ENCODE measurements at regions not wholly inside any gene's neighbourhood (a gene's known extent, or its start where the extent isn't known, plus 50 kb on each side); places are given as distances from the start of the nearest gene placed in this dataset.

- DNase-seq (no peak), ATAC-seq (ENCODE audit: low read depth) (no peak)
- Histone ChIP-seq H4K5ac (ENCODE audit: low read depth, low read length) (no peak overlapping the region), H3K4me3 (ENCODE audit: insufficient read depth, low read depth, low read length) (no peak overlapping the region), H3K36me3 (ENCODE audit: control insufficient read depth, insufficient read depth, low read length) (no peaks in the 10 kb centered on the region), H4K20me1 (ENCODE audit: insufficient read depth, low read length) (no peaks in the 10 kb centered on the region), H3K27me3 (ENCODE audit: control insufficient read depth, insufficient read depth, low read length) (no peaks in the 10 kb centered on the region), H3K79me1 (ENCODE audit: low read depth in 1 of 2, low read length in 2 of 2) (no peaks in the 10 kb centered on the region), H3K4me2 (ENCODE audit: low read depth, low read length) (no peak overlapping the region), H2AK5ac (ENCODE audit: low read depth, low read length) (no peak overlapping the region), H3K4ac (ENCODE audit: low read depth, low read length) (no peak overlapping the region), H4K8ac (ENCODE audit: low read depth in 2 of 2, low read length in 2 of 2) (no peak overlapping the region), H3K9ac (ENCODE audit: low read depth, low read length) (no peak overlapping the region), H3K9me3 (ENCODE audit: control insufficient read depth, insufficient read depth, low read length) (peaks cover 21% of the 10 kb centered on the region), H2BK20ac (ENCODE audit: low read depth, low read length) (no peak overlapping the region), H2BK15ac (ENCODE audit: low read depth, low read length) (no peak overlapping the region), H3K27ac (ENCODE audit: insufficient read depth, low read length) (no peak overlapping the region), H2BK5ac (ENCODE audit: low read depth, low read length, poor library complexity, severe bottlenecking) (no peak overlapping the region), H3K14ac (replicated peaks; ENCODE audit: low read depth, low read length) (no peak overlapping the region), H3K4me1 (ENCODE audit: control insufficient read depth, insufficient read depth, low read length) (no peaks in the 10 kb centered on the region), H3K56ac (ENCODE audit: extremely low read depth, insufficient read depth, low read length) (no peak overlapping the region), H3K23ac (ENCODE audit: low read depth, low read length) (no peak overlapping the region), H2BK120ac (ENCODE audit: low read depth, low read length) (no peak overlapping the region), H2AFZ (replicated peaks; ENCODE audit: low read length, poor library complexity) (no peak overlapping the region), H4K91ac (ENCODE audit: insufficient read depth, low read depth, low read length) (no peak overlapping the region), H2AK9ac (replicated peaks; ENCODE audit: low read depth, low read length, poor library complexity) (no peak overlapping the region), H3K18ac (ENCODE audit: low read depth, low read length) (no peak overlapping the region), H3K9me1 (ENCODE audit: insufficient read depth, low read length) (no peaks in the 10 kb centered on the region)
- BruUV-seq (replicated peaks): no TSS peak
- CTCF ChIA-PET: no interaction called here
- dilution Hi-C loops (cut with HindIII; ENCODE audit: low sequenced_read_pairs, unreplicated experiment) (no loop called here), intact Hi-C loops (cut with micrococcal nuclease) (no loop called here), in situ Hi-C loops (cut with MboI; ENCODE audit: low sequenced_read_pairs) (no loop called here)
- no CpG with 5 or more reads among the region's 4 CpGs for WGBS, 2 experiments (ENCODE audit: extremely low coverage in 2 of 2, insufficient read length in 1 of 2)
- POLR2A ChIA-PET (ENCODE audit: unreplicated experiment): no interaction called here
- TF ChIP-seq RCOR1 (IDR thresholded peaks at IDR 0.05; ENCODE audit: insufficient replicate concordance, low read length) (no peak), FOS (IDR thresholded peaks at IDR 0.05; ENCODE audit: low read depth, low read length) (no peak), RFX5 (IDR thresholded peaks at IDR 0.05; ENCODE audit: low read depth, low read length) (no peak), SMC3 (IDR thresholded peaks at IDR 0.05; ENCODE audit: low read depth, low read length) (no peak), CHD1 (IDR thresholded peaks at IDR 0.05; ENCODE audit: low read depth, low read length) (no peak), NFE2L2 (IDR thresholded peaks at IDR 0.05; ENCODE audit: low read depth, low read length) (no peak), CTCF (conservative IDR thresholded peaks at IDR 0.05; ENCODE audit: low read depth, low read length) (no peak)
Measured at GRCh38 chr1:213539464-213539863, 448.3 kb upstream of the PROX1 start.

All from IMR-90 (cell line).